ENCODE measurements at regions not wholly inside any gene's neighbourhood (a gene's known extent, or its start where the extent isn't known, plus 50 kb on each side); places are given as distances from the start of the nearest gene placed in this dataset.

DNA sequence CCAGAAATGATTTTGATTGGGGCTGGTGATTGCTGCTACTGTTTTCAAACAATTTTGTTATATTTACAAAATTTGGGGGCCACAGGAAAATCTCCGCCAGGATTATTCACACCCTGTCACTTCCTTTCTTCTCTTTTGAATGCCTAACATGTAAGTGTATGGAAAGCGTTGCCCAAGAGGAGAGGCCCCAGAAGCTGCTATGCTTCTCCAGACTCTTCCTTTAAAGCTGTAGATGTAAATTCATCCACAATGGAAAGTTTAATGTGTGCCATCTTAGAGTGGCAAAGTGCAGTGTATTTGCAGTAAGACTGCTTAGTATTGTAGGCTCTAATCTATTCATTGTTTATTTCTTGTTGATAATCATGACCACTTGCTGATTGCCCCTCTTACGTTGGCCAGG lies 136.7 kb upstream of the LRIG3 start:
- no peaks in the 10 kb centered on the region for H3K36me3 ChIP-seq (replicated peaks in 1 of 2; ENCODE audit: control insufficient read depth in 1 of 2, insufficient read depth in 2 of 2, low read length in 2 of 2)
- H3K4me1 ChIP-seq (ENCODE audit: insufficient read depth, low read length), result no peaks in the 10 kb centered on the region
- ChIA-PET CTCF (ENCODE audit: low intra/inter-chr PET ratio, low total read pairs) (no interaction called here), POLR2A (no interaction called here)
- in situ Hi-C loops (cut with HindIII; ENCODE audit: extremely low pct_ligation_motif_present, low pct_unique_long_range_greater_than_20kb) (no loop called here), intact Hi-C loops (cut with micrococcal nuclease; ENCODE audit: unreplicated experiment) (no loop called here)
- no peaks in the 10 kb centered on the region for H3K79me2 ChIP-seq (ENCODE audit: insufficient read depth, low read length)
- H3K9ac ChIP-seq (ENCODE audit: insufficient read depth, low read depth, low read length), result no peak overlapping the region
- FAIRE-seq (no peak), DNase-seq (ENCODE audit: low spot score) (no peak), ATAC-seq (no peak)
- H3K4me3 ChIP-seq (replicated peaks in 1 of 3; ENCODE audit: insufficient read depth in 1 of 3, low read depth in 2 of 3, low read length in 3 of 3), result no peak overlapping the region
- no peaks in the 10 kb centered on the region for H4K20me1 ChIP-seq (ENCODE audit: insufficient read depth, low read length)
- no peaks in the 10 kb centered on the region; a peak in 2 of 5 replicates for H3K27me3 ChIP-seq (ENCODE audit: control insufficient read depth in 1 of 2, insufficient read depth in 2 of 2, low read length in 2 of 2)
- no peaks in the 10 kb centered on the region for H3K9me3 ChIP-seq (ENCODE audit: low read length)
- WGBS (ENCODE audit: low lambda C conversion rate), result 2% methylated on average over 3 of the region's 3 CpGs
- H3K4me2 ChIP-seq (ENCODE audit: low read depth, low read length), result no peak overlapping the region
- no peak overlapping the region for H2AFZ ChIP-seq (ENCODE audit: low read length)
- TF ChIP-seq KDM6A (CRISPR knock-in tag; IDR thresholded peaks at IDR 0.05; ENCODE audit: low read depth) (no peak), SNRNP70 (IDR thresholded peaks at IDR 0.05; ENCODE audit: low read depth, low read length) (no peak), ZMYM4 (CRISPR knock-in tag; IDR thresholded peaks at IDR 0.05) (no peak), RFXAP (CRISPR knock-in tag; IDR thresholded peaks at IDR 0.05; ENCODE audit: borderline replicate concordance) (no peak), ATF7 (IDR thresholded peaks at IDR 0.05) (no peak), ATF7 (CRISPR knock-in tag; IDR thresholded peaks at IDR 0.05) (no peak), POLR2AphosphoS2 (IDR thresholded peaks at IDR 0.05; ENCODE audit: low read depth, low read length) (no peak), ZNF234 (CRISPR knock-in tag; conservative IDR thresholded peaks at IDR 0.05) (no peak), ZFP1 (CRISPR knock-in tag; IDR thresholded peaks at IDR 0.05) (no peak), NFRKB (IDR thresholded peaks at IDR 0.05) (no peak), MATR3 (CRISPR knock-in tag; IDR thresholded peaks at IDR 0.05) (no peak), TSC22D2 (CRISPR knock-in tag; IDR thresholded peaks at IDR 0.05; ENCODE audit: borderline replicate concordance) (no peak), ZNF562 (CRISPR knock-in tag; IDR thresholded peaks at IDR 0.05; ENCODE audit: borderline replicate concordance) (no peak), ZNF556 (CRISPR knock-in tag; IDR thresholded peaks at IDR 0.05; ENCODE audit: borderline replicate concordance) (no peak), FOSL1 (CRISPR knock-in tag; IDR thresholded peaks at IDR 0.05; ENCODE audit: borderline replicate concordance) (no peak)
- TF ChIP-seq, protein P1, sequence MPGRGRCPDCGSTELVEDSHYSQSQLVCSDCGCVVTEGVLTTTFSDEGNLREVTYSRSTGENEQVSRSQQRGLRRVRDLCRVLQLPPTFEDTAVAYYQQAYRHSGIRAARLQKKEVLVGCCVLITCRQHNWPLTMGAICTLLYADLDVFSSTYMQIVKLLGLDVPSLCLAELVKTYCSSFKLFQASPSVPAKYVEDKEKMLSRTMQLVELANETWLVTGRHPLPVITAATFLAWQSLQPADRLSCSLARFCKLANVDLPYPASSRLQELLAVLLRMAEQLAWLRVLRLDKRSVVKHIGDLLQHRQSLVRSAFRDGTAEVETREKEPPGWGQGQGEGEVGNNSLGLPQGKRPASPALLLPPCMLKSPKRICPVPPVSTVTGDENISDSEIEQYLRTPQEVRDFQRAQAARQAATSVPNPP (CRISPR knock-in tag; IDR thresholded peaks at IDR 0.05), result no peak
- TF ChIP-seq, protein P2, sequence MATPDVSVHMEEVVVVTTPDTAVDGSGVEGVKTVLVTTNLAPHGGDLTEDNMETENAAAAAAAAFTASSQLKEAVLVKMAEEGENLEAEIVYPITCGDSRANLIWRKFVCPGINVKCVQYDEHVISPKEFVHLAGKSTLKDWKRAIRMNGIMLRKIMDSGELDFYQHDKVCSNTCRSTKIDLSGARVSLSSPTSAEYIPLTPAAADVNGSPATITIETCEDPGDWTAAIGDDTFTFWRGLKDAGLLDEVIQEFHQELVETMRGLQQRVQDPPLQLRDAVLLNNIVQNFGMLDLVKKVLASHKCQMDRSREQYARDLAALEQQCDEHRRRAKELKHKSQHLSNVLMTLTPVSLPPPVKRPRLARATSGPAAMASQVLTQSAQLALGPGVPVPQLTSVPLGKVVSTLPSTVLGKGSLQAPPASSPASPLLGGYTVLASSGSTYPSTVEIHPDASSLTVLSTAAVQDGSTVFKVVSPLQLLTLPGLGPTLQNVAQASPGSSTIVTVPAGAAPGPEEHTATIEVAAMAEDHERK (CRISPR knock-in tag; IDR thresholded peaks at IDR 0.05; ENCODE audit: low read depth), result no peak
- TF ChIP-seq, protein P3, sequence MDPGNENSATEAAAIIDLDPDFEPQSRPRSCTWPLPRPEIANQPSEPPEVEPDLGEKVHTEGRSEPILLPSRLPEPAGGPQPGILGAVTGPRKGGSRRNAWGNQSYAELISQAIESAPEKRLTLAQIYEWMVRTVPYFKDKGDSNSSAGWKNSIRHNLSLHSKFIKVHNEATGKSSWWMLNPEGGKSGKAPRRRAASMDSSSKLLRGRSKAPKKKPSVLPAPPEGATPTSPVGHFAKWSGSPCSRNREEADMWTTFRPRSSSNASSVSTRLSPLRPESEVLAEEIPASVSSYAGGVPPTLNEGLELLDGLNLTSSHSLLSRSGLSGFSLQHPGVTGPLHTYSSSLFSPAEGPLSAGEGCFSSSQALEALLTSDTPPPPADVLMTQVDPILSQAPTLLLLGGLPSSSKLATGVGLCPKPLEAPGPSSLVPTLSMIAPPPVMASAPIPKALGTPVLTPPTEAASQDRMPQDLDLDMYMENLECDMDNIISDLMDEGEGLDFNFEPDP (CRISPR knock-in tag; conservative IDR thresholded peaks at IDR 0.05), result no peak
- BruUV-seq (replicated peaks), result no TSS peak
- no peak overlapping the region for H3K27ac ChIP-seq (ENCODE audit: extremely low read length, insufficient read depth, low read length)

Data from HepG2 (cell line).